GM23338 (cell line): ENCODE measurements at regions not wholly inside any gene's neighbourhood (a gene's known extent, or its start where the extent isn't known, plus 50 kb on each side); places are given as distances from the start of the nearest gene placed in this dataset.

Source experiments
- ATAC-seq: fragments of 200-7000 bp; cut with Tn5 transposase; 3 replicates; pipeline ENCODE4 v1.9.1; 2020
- DNase-seq: peaks from one replicate; pipeline ENCODE4 v3.0.0-alpha.2; 2015; ENCODE audit warnings: low spot score
- H2AFZ ChIP-seq: fragments of 200-600 bp; sonication (generic); 2 replicates; pipeline ENCODE4 v1.8.0; 2016; ENCODE audit warnings: antibody characterized with exemption, mild to moderate bottlenecking, moderate library complexity
- H3F3A ChIP-seq: fragments of 200-600 bp; sonication (generic); replicated peaks from 2 replicates; pipeline ENCODE4 v1.8.0; 2017; ENCODE audit warnings: antibody characterized with exemption, mixed run types, low read depth
- H3K27ac ChIP-seq: fragments of 200-600 bp; sonication (generic); 2 replicates; pipeline ENCODE4 v1.6.1; 2016; ENCODE audit warnings: low read depth
- H3K27me3 ChIP-seq: fragments of 200-600 bp; sonication (generic); 2 replicates; pipeline ENCODE4 v1.8.0; 2016; ENCODE audit warnings: mild to moderate bottlenecking, mixed run types, moderate library complexity; ENCODE audit not compliant: insufficient read depth
- H3K36me3 ChIP-seq: fragments of 200-600 bp; sonication (generic); 2 replicates; pipeline ENCODE4 v1.8.0; 2016; ENCODE audit warnings: mild to moderate bottlenecking; ENCODE audit not compliant: insufficient read depth
- H3K4me1 ChIP-seq: fragments of 200-600 bp; sonication (generic); 2 replicates; pipeline ENCODE4 v1.8.0; 2016; ENCODE audit warnings: mild to moderate bottlenecking, moderate library complexity; ENCODE audit not compliant: insufficient read depth
- H3K4me2 ChIP-seq: fragments of 200-600 bp; sonication (generic); 2 replicates; pipeline ENCODE4 v1.7.1; 2017; ENCODE audit warnings: mixed run types
- H3K4me3 ChIP-seq: fragments of 200-600 bp; sonication (generic); 2 replicates; pipeline ENCODE4 v1.6.1; 2016; ENCODE audit warnings: mixed run types
- H3K79me2 ChIP-seq: fragments of 200-600 bp; sonication (generic); replicated peaks from 2 replicates; pipeline ENCODE4 v1.8.0; 2017; ENCODE audit warnings: mild to moderate bottlenecking; ENCODE audit not compliant: insufficient read depth
- H3K9me2 ChIP-seq: fragments of 200-600 bp; sonication (generic); 2 replicates; pipeline ENCODE4 v1.8.0; 2017; ENCODE audit not compliant: insufficient read depth
- H4K20me1 ChIP-seq: fragments of 200-600 bp; sonication (generic); replicated peaks from 2 replicates; pipeline ENCODE4 v1.8.0; 2017; ENCODE audit warnings: mild to moderate bottlenecking; ENCODE audit not compliant: insufficient read depth
- H3K27ac Mint-ChIP-seq: 2 replicates; pipeline ENCODE4 v1.8.0; 2020; ENCODE audit warnings: inconsistent platforms, mild to moderate bottlenecking, moderate library complexity, mixed read lengths
- H3K27me3 Mint-ChIP-seq: 3 replicates; pipeline ENCODE4 v1.8.0; 2022; ENCODE audit warnings: low read depth, mild to moderate bottlenecking, moderate library complexity, mixed read lengths, inconsistent platforms; ENCODE audit not compliant: insufficient read depth, poor library complexity
- H3K36me3 Mint-ChIP-seq: 3 replicates; pipeline ENCODE4 v1.8.0; 2021; ENCODE audit warnings: low read depth, mild to moderate bottlenecking, inconsistent platforms, moderate library complexity, mixed read lengths
- H3K4me1 Mint-ChIP-seq: 3 replicates; pipeline ENCODE4 v1.8.0; 2020; ENCODE audit warnings: mild to moderate bottlenecking, inconsistent platforms, mixed read lengths
- H3K4me3 Mint-ChIP-seq: 3 replicates; pipeline ENCODE4 v1.8.0; 2021; ENCODE audit warnings: moderate library complexity, mild to moderate bottlenecking, inconsistent platforms, mixed read lengths
- H3K9me3 Mint-ChIP-seq: 3 replicates; pipeline ENCODE4 v1.8.0; 2020; ENCODE audit warnings: moderate library complexity, mild to moderate bottlenecking, inconsistent platforms, mixed read lengths
- CREB1 ChIP-seq: fragments of 250-450 bp; sonication (Bioruptor Pico); IDR thresholded peaks from 2 replicates; pipeline ENCODE4 v1.5.0; 2020; ENCODE audit warnings: low read depth, mild to moderate bottlenecking, moderate library complexity
- CTCF ChIP-seq, 2 experiments: fragments of 200-600 bp in 1 of 2; sonication (generic) in 1 of 2; conservative IDR thresholded peaks; 2 replicates each; pipeline versions ENCODE4 v1.5.1 to v1.6.1; 2016 to 2017; ENCODE audit warnings: antibody characterized with exemption in 2 of 2, low read depth in 2 of 2, mild to moderate bottlenecking in 2 of 2, moderate library complexity in 1 of 2
- ETS1 ChIP-seq: IDR thresholded peaks from 2 replicates; pipeline ENCODE4 v1.6.1; 2016; ENCODE audit warnings: antibody characterized with exemption
- EZH2 ChIP-seq: fragments of 200-600 bp; sonication (generic); IDR thresholded peaks from one replicate; pipeline ENCODE4 v1.8.0; 2017; ENCODE audit warnings: antibody characterized with exemption, mild to moderate bottlenecking, low read depth; ENCODE audit not compliant: unreplicated experiment
- EZH2phosphoT487 ChIP-seq: fragments of 200-600 bp; sonication (generic); IDR thresholded peaks from one replicate; pipeline ENCODE4 v1.8.1; 2018; ENCODE audit warnings: antibody characterized with exemption; ENCODE audit not compliant: unreplicated experiment
- JUNB ChIP-seq: IDR thresholded peaks from one replicate; pipeline ENCODE4 v1.6.1; 2016; ENCODE audit warnings: antibody characterized with exemption; ENCODE audit not compliant: unreplicated experiment
- NANOG ChIP-seq: IDR thresholded peaks from 2 replicates; pipeline ENCODE4 v1.6.1; 2016; ENCODE audit warnings: antibody characterized with exemption, borderline replicate concordance
- POLR2AphosphoS5 ChIP-seq: IDR thresholded peaks from 2 replicates; pipeline ENCODE4 v1.6.1; 2016; ENCODE audit warnings: antibody characterized with exemption, low read depth
- REST ChIP-seq: IDR thresholded peaks from one replicate; pipeline ENCODE4 v1.6.1; 2018; ENCODE audit warnings: antibody characterized with exemption; ENCODE audit not compliant: unreplicated experiment
- STAT1 ChIP-seq: IDR thresholded peaks from one replicate; pipeline ENCODE4 v1.6.1; 2016; ENCODE audit warnings: antibody characterized with exemption; ENCODE audit not compliant: unreplicated experiment
- ZNF114 ChIP-seq: fragments of 250-450 bp; sonication (Bioruptor Pico); IDR thresholded peaks from 2 replicates; pipeline ENCODE4 v1.5.0; 2020; ENCODE audit warnings: mild to moderate bottlenecking, moderate library complexity
- ZNF331 ChIP-seq: fragments of 250-450 bp; sonication (Bioruptor Pico); IDR thresholded peaks from 2 replicates; pipeline ENCODE4 v1.5.0; 2020; ENCODE audit warnings: low read depth, mild to moderate bottlenecking, moderate library complexity
- ZNF462 ChIP-seq: fragments of 250-450 bp; sonication (Bioruptor Pico); IDR thresholded peaks from 2 replicates; pipeline ENCODE4 v1.5.0; 2020; ENCODE audit warnings: mild to moderate bottlenecking, moderate library complexity

- Histone ChIP-seq H3K27me3 (peaks cover 8% of the 10 kb centered on the region; the same call in 1 of the 2 replicates), H3K79me2 (no peaks in the 10 kb centered on the region), H3F3A (no peaks in the 10 kb centered on the region), H3K4me3 (no peak overlapping the region), H3K9me2 (no peaks in the 10 kb centered on the region), H3K36me3 (no peaks in the 10 kb centered on the region), H4K20me1 (no peaks in the 10 kb centered on the region), H3K4me1 (no peaks in the 10 kb centered on the region), H2AFZ (no peak overlapping the region), H3K27ac (no peak overlapping the region), H3K4me2 (no peak overlapping the region)
- Mint-ChIP-seq H3K4me1 (no peaks in the 10 kb centered on the region; the same call in 1 of the 3 replicates), H3K27ac (no peak overlapping the region), H3K36me3 (no peaks in the 10 kb centered on the region), H3K9me3 (no peaks in the 10 kb centered on the region), H3K27me3 (peaks cover 2% of the 10 kb centered on the region), H3K4me3 (no peak overlapping the region)
- ATAC-seq (no peak), DNase-seq (no peak)
- no peak for TF ChIP-seq NANOG
- TF ChIP-seq JUNB: no peak
- TF ChIP-seq EZH2: no peak
- TF ChIP-seq POLR2AphosphoS5: no peak
- no peak for TF ChIP-seq ZNF462 (CRISPR knock-in tag)
- no peak for TF ChIP-seq STAT1
- no peak for TF ChIP-seq REST
- no peak for TF ChIP-seq ZNF114 (CRISPR knock-in tag)
- no peak for TF ChIP-seq ETS1
- no peak for TF ChIP-seq CTCF (conservative IDR thresholded peaks at IDR 0.05; ENCODE audit: low read depth in 2 of 2)
- no peak for TF ChIP-seq ZNF331 (CRISPR knock-in tag)
- TF ChIP-seq EZH2phosphoT487: no peak
- no peak for TF ChIP-seq CREB1
Measured at GRCh38 chr1:241417258-241417657, 60.3 kb upstream of the RGS7 start.
